ENCODE measurements at regions not wholly inside any gene's neighbourhood (a gene's known extent, or its start where the extent isn't known, plus 50 kb on each side); places are given as distances from the start of the nearest gene placed in this dataset.

DNA sequence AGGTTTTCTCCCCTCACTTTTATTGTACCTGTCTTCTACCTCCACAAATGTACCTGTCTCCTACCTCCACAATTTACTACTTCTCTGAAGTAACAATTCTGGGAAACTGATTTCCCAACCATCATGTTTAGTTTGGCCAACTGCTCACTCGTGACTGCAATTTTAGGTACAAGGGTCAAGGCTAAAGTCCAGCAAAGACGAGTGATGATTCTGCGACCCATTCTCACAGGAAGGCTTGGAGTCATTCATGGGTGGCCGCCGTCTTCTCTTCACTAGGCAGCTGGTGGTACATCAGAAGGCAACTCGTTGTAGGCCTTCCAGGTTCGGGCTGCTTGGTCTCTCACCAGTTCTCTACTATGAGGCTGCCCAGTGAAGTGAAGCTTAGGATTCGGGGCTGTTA lies 483.8 kb upstream of the JARID2 start:
- Histone ChIP-seq H4K20me1 (ENCODE audit: insufficient read depth) (no peaks in the 10 kb centered on the region), H3K27ac (ENCODE audit: low read length) (no peak overlapping the region), H3K9me2 (ENCODE audit: insufficient read depth, low read length) (no peaks in the 10 kb centered on the region), H3K4me2 (ENCODE audit: low read length) (no peak overlapping the region), H3F3A (ENCODE audit: insufficient read depth, low read length, poor library complexity, severe bottlenecking) (no peaks in the 10 kb centered on the region), H3K36me3 (ENCODE audit: insufficient read depth, low read length) (no peaks in the 10 kb centered on the region), H3K9ac (ENCODE audit: low read length) (no peak overlapping the region), H3K9me3 (ENCODE audit: low read length) (no peaks in the 10 kb centered on the region), H3K4me3 (ENCODE audit: low read length) (no peak overlapping the region), H2AFZ (ENCODE audit: low read depth, low read length) (no peak overlapping the region), H3K79me2 (replicated peaks; ENCODE audit: insufficient read depth, low read length) (no peaks in the 10 kb centered on the region), H3K27me3 (ENCODE audit: insufficient read depth, low read depth, low read length) (no peaks in the 10 kb centered on the region)
- no peak for TF ChIP-seq RAD21 (conservative IDR thresholded peaks at IDR 0.05)
- no peak for TF ChIP-seq EZH2 (IDR thresholded peaks at IDR 0.05; ENCODE audit: borderline replicate concordance, insufficient read depth, low read length, poor library complexity, severe bottlenecking)
- TF ChIP-seq MXI1 (conservative IDR thresholded peaks at IDR 0.05; ENCODE audit: poor library complexity, severe bottlenecking) = no peak
- TF ChIP-seq EP300 (conservative IDR thresholded peaks at IDR 0.05; ENCODE audit: poor library complexity, severe bottlenecking) = no peak
- no peak for TF ChIP-seq POLR2AphosphoS5 (IDR thresholded peaks at IDR 0.05)
- no peak for TF ChIP-seq SMC3 (conservative IDR thresholded peaks at IDR 0.05; ENCODE audit: poor library complexity)
- TF ChIP-seq, protein P1, sequence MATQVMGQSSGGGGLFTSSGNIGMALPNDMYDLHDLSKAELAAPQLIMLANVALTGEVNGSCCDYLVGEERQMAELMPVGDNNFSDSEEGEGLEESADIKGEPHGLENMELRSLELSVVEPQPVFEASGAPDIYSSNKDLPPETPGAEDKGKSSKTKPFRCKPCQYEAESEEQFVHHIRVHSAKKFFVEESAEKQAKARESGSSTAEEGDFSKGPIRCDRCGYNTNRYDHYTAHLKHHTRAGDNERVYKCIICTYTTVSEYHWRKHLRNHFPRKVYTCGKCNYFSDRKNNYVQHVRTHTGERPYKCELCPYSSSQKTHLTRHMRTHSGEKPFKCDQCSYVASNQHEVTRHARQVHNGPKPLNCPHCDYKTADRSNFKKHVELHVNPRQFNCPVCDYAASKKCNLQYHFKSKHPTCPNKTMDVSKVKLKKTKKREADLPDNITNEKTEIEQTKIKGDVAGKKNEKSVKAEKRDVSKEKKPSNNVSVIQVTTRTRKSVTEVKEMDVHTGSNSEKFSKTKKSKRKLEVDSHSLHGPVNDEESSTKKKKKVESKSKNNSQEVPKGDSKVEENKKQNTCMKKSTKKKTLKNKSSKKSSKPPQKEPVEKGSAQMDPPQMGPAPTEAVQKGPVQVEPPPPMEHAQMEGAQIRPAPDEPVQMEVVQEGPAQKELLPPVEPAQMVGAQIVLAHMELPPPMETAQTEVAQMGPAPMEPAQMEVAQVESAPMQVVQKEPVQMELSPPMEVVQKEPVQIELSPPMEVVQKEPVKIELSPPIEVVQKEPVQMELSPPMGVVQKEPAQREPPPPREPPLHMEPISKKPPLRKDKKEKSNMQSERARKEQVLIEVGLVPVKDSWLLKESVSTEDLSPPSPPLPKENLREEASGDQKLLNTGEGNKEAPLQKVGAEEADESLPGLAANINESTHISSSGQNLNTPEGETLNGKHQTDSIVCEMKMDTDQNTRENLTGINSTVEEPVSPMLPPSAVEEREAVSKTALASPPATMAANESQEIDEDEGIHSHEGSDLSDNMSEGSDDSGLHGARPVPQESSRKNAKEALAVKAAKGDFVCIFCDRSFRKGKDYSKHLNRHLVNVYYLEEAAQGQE (IDR thresholded peaks at IDR 0.05; ENCODE audit: borderline replicate concordance) = no peak
- no peak for TF ChIP-seq TAF1 (IDR thresholded peaks at IDR 0.05; ENCODE audit: low read depth)
- TF ChIP-seq, protein P2, sequence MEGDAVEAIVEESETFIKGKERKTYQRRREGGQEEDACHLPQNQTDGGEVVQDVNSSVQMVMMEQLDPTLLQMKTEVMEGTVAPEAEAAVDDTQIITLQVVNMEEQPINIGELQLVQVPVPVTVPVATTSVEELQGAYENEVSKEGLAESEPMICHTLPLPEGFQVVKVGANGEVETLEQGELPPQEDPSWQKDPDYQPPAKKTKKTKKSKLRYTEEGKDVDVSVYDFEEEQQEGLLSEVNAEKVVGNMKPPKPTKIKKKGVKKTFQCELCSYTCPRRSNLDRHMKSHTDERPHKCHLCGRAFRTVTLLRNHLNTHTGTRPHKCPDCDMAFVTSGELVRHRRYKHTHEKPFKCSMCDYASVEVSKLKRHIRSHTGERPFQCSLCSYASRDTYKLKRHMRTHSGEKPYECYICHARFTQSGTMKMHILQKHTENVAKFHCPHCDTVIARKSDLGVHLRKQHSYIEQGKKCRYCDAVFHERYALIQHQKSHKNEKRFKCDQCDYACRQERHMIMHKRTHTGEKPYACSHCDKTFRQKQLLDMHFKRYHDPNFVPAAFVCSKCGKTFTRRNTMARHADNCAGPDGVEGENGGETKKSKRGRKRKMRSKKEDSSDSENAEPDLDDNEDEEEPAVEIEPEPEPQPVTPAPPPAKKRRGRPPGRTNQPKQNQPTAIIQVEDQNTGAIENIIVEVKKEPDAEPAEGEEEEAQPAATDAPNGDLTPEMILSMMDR (IDR thresholded peaks at IDR 0.05; ENCODE audit: poor library complexity, severe bottlenecking) = no peak

DNA sequence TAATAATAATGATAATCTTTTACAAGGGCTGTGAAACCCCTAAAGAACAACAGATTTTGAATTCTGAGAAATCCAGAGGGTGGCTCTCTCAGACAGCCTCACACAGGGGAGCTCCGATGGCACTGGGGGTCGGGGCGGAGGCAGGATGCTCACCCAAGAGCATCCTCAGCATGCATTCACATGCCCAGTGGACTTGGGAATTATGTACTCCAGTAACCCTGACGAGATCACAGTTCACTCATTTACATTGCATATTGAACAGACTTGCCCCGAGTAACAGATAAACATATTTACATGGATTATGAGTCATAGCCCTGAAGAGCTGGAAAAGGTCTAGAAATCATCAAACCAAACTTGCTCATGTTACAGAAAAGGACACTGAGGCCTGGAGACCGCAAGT lies 482.7 kb upstream of the JARID2 start:
- Histone ChIP-seq H3K9me3 (ENCODE audit: low read length) (no peaks in the 10 kb centered on the region), H4K20me1 (ENCODE audit: insufficient read depth) (no peaks in the 10 kb centered on the region), H3F3A (ENCODE audit: insufficient read depth, low read length, poor library complexity, severe bottlenecking) (no peaks in the 10 kb centered on the region), H3K36me3 (ENCODE audit: insufficient read depth, low read length) (no peaks in the 10 kb centered on the region), H3K27me3 (ENCODE audit: insufficient read depth, low read depth, low read length) (no peaks in the 10 kb centered on the region), H3K27ac (ENCODE audit: low read length) (no peak overlapping the region), H3K4me3 (ENCODE audit: low read length) (no peak overlapping the region), H3K4me2 (ENCODE audit: low read length) (no peak overlapping the region), H3K9me2 (ENCODE audit: insufficient read depth, low read length) (no peaks in the 10 kb centered on the region), H3K9ac (ENCODE audit: low read length) (no peak overlapping the region), H2AFZ (ENCODE audit: low read depth, low read length) (no peak overlapping the region), H3K79me2 (replicated peaks; ENCODE audit: insufficient read depth, low read length) (no peaks in the 10 kb centered on the region)
- TF ChIP-seq TAF1 (IDR thresholded peaks at IDR 0.05; ENCODE audit: low read depth) = no peak
- TF ChIP-seq MXI1 (conservative IDR thresholded peaks at IDR 0.05; ENCODE audit: poor library complexity, severe bottlenecking) = no peak

DNA sequence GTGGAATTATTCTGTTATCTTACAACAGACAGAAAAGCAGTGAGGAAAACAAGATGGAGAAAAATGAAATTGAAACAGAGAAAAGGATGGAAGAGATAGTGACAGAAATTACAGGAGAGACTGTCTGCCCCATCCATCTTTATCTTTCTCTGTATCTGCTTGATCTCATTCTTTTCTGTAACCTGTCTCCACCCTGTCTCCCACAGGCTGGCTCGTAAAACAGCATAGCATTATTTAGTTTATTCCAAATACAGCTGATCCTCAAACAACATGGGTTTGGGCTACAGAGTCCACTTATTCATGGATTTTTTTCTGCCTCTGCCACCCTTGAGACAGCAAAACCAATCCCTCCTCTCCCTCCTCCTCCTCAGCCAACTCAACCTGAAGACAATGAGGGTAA lies 482.3 kb upstream of the JARID2 start:
- Histone ChIP-seq H3K9me2 (ENCODE audit: insufficient read depth, low read length) (no peaks in the 10 kb centered on the region), H3K4me3 (ENCODE audit: low read length) (no peak overlapping the region), H3K9me3 (ENCODE audit: low read length) (no peaks in the 10 kb centered on the region), H3K4me2 (ENCODE audit: low read length) (no peak overlapping the region), H3F3A (ENCODE audit: insufficient read depth, low read length, poor library complexity, severe bottlenecking) (no peaks in the 10 kb centered on the region), H2AFZ (ENCODE audit: low read depth, low read length) (no peak overlapping the region), H4K20me1 (ENCODE audit: insufficient read depth) (no peaks in the 10 kb centered on the region), H3K79me2 (replicated peaks; ENCODE audit: insufficient read depth, low read length) (no peaks in the 10 kb centered on the region), H3K27ac (ENCODE audit: low read length) (no peak overlapping the region), H3K9ac (ENCODE audit: low read length) (no peak overlapping the region), H3K36me3 (ENCODE audit: insufficient read depth, low read length) (no peaks in the 10 kb centered on the region), H3K27me3 (ENCODE audit: insufficient read depth, low read depth, low read length) (no peaks in the 10 kb centered on the region)
- no peak for TF ChIP-seq MXI1 (conservative IDR thresholded peaks at IDR 0.05; ENCODE audit: poor library complexity, severe bottlenecking)
- TF ChIP-seq, protein P2 (IDR thresholded peaks at IDR 0.05; ENCODE audit: poor library complexity, severe bottlenecking) = no peak
- no peak for TF ChIP-seq EP300 (conservative IDR thresholded peaks at IDR 0.05; ENCODE audit: poor library complexity, severe bottlenecking)
- no peak for TF ChIP-seq EZH2 (IDR thresholded peaks at IDR 0.05; ENCODE audit: borderline replicate concordance, insufficient read depth, low read length, poor library complexity, severe bottlenecking)
- TF ChIP-seq, protein P1 (IDR thresholded peaks at IDR 0.05; ENCODE audit: borderline replicate concordance) = no peak
- no peak for TF ChIP-seq RAD21 (conservative IDR thresholded peaks at IDR 0.05)
- TF ChIP-seq TAF1 (IDR thresholded peaks at IDR 0.05; ENCODE audit: low read depth) = no peak
- TF ChIP-seq SMC3 (conservative IDR thresholded peaks at IDR 0.05; ENCODE audit: poor library complexity) = no peak
- no peak for TF ChIP-seq POLR2AphosphoS5 (IDR thresholded peaks at IDR 0.05)
